Glutamatergic neuron (in vitro differentiated cells): ENCODE measurements at regions not wholly inside any gene's neighbourhood (a gene's known extent, or its start where the extent isn't known, plus 50 kb on each side); places are given as distances from the start of the nearest gene placed in this dataset.

Experiments
- DNase-seq: peaks from one replicate; pipeline ENCODE4 v3.0.0; 2022
- H3K27ac Mint-ChIP-seq: one replicate; pipeline ENCODE4 v1.8.0; 2020; ENCODE audit warnings: mild to moderate bottlenecking, mixed read lengths, inconsistent platforms; ENCODE audit not compliant: unreplicated experiment
- H3K27me3 Mint-ChIP-seq: one replicate; pipeline ENCODE4 v1.8.0; 2020; ENCODE audit warnings: mild to moderate bottlenecking, moderate library complexity, mixed read lengths, inconsistent platforms; ENCODE audit not compliant: unreplicated experiment
- H3K36me3 Mint-ChIP-seq: one replicate; pipeline ENCODE4 v1.8.0; 2020; ENCODE audit warnings: mild to moderate bottlenecking, mixed read lengths, inconsistent platforms; ENCODE audit not compliant: unreplicated experiment
- H3K4me1 Mint-ChIP-seq: one replicate; pipeline ENCODE4 v1.8.0; 2020; ENCODE audit warnings: mild to moderate bottlenecking, low read depth, mixed read lengths, inconsistent platforms; ENCODE audit not compliant: unreplicated experiment
- H3K4me3 Mint-ChIP-seq: one replicate; pipeline ENCODE4 v1.8.0; 2020; ENCODE audit warnings: mild to moderate bottlenecking, mixed read lengths, inconsistent platforms; ENCODE audit not compliant: unreplicated experiment
- H3K9me3 Mint-ChIP-seq: one replicate; pipeline ENCODE4 v1.8.0; 2020; ENCODE audit warnings: mild to moderate bottlenecking, moderate library complexity, mixed read lengths, inconsistent platforms; ENCODE audit not compliant: unreplicated experiment
- TF ChIP-seq, protein P1 (sequence below): fragments of 200-600 bp; sonication (generic); IDR thresholded peaks from one replicate; pipeline ENCODE4 v1.5.0; 2021; ENCODE audit not compliant: partially characterized antibody, unreplicated experiment

DNA sequence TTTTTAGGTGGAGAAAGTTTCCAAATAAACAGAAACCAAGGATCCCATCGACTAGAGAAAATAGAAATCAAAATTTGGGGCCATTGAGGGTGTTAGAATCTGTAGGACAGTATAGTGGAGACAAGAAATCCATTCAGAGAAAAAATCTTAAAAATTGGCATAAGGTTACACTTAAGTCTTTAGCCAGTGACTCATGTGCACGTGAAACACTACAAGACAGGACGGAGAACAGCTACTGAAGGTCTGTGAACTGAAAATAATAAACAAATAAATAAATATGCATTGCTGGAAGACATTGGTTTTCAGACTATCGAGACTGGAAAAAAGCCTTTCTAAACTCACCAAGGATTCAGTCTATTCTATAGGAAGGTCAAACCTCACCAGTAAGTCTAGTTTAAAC lies 1955.5 kb downstream of the MAT2B start:
- H3K36me3 Mint-ChIP-seq, result peaks cover 7% of the 10 kb centered on the region
- H3K9me3 Mint-ChIP-seq, result peaks cover 3% of the 10 kb centered on the region
- H3K27ac Mint-ChIP-seq, result no peak overlapping the region
- no peak for DNase-seq
- H3K4me3 Mint-ChIP-seq, result no peak overlapping the region
- no peaks in the 10 kb centered on the region for H3K4me1 Mint-ChIP-seq
- H3K27me3 Mint-ChIP-seq, result no peaks in the 10 kb centered on the region
- TF ChIP-seq, protein P1, sequence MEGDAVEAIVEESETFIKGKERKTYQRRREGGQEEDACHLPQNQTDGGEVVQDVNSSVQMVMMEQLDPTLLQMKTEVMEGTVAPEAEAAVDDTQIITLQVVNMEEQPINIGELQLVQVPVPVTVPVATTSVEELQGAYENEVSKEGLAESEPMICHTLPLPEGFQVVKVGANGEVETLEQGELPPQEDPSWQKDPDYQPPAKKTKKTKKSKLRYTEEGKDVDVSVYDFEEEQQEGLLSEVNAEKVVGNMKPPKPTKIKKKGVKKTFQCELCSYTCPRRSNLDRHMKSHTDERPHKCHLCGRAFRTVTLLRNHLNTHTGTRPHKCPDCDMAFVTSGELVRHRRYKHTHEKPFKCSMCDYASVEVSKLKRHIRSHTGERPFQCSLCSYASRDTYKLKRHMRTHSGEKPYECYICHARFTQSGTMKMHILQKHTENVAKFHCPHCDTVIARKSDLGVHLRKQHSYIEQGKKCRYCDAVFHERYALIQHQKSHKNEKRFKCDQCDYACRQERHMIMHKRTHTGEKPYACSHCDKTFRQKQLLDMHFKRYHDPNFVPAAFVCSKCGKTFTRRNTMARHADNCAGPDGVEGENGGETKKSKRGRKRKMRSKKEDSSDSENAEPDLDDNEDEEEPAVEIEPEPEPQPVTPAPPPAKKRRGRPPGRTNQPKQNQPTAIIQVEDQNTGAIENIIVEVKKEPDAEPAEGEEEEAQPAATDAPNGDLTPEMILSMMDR, result no peak

DNA sequence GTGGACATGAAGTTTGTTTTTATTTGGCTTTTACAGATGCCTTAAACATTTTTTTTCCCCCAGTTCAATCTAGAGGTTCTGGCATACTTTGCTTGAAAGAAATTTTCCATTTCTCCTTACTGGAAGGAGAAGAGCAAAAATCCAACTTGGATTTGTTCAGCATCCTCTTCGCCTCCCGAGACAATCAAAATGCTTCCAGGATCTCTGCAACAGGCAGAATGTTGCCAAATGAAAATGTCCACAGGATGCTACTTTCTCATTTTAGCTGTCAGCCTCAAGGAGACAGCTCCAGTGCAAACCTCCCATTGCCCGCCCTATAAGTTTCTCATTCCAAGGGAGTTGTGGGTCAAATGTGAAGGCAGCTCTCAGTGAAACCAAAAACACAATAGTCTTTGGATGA lies 1972.1 kb downstream of the MAT2B start:
- no peak overlapping the region for H3K4me3 Mint-ChIP-seq
- TF ChIP-seq, protein P1, result no peak
- H3K36me3 Mint-ChIP-seq, result no peaks in the 10 kb centered on the region
- peaks cover 2% of the 10 kb centered on the region for H3K4me1 Mint-ChIP-seq
- no peak for DNase-seq
- no peak overlapping the region for H3K27ac Mint-ChIP-seq
- no peaks in the 10 kb centered on the region for H3K27me3 Mint-ChIP-seq
- H3K9me3 Mint-ChIP-seq, result no peaks in the 10 kb centered on the region

DNA sequence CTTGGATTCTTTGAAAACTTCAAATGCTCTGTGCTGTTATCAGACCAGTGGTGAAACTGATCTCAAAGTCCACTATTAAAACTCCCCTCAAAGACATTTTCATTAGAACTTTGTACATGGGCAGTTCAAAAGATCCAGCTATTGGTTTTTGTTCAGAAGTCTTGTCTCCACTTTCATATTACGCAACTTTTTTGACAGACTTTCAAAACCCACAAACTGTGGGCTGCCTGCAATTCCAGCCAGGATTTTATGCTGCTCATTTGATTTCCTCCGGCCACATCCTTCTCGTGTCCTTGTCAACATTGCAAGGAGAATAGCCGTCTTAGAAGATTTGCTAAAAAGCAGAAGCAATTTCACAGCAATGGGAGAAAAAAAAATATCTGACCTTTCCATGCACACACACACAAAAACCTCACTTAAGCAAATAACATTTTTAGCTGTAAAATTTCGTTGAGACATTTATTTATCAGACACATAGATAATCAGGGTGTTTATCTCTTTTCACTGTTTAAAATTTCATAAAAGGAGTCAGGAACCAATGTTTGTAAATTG lies 1990.5 kb downstream of the MAT2B start:
- Mint-ChIP-seq H3K9me3 (no peaks in the 10 kb centered on the region), H3K4me1 (peaks cover 3% of the 10 kb centered on the region), H3K36me3 (no peaks in the 10 kb centered on the region), H3K27ac (no peak overlapping the region), H3K4me3 (no peak overlapping the region), H3K27me3 (no peaks in the 10 kb centered on the region)
- TF ChIP-seq, protein P1, result no peak
- no peak for DNase-seq

DNA sequence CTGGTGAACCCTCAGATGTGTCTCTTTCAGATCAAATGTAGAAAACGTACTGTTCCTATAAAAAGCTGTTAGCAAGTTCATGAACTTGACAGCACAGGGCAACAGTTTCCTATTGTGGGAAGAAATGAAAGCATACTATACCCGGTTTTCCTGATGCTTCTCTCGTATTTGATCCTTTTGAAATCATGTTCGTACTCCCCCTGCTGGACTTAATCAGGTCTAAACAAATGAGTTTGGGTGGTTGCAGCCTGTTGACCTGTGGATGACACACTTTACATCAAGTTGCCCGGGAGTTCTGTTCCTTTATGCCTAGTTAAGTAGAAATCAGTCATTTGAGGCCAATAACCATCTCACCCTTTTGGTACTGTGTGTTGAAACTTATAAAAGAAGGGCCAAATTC lies 1992.3 kb downstream of the MAT2B start:
- H3K4me3 Mint-ChIP-seq, result no peak overlapping the region
- TF ChIP-seq, protein P1, result peak; percentile 51
- H3K36me3 Mint-ChIP-seq, result no peaks in the 10 kb centered on the region
- no peak overlapping the region for H3K27ac Mint-ChIP-seq
- DNase-seq, result no peak
- H3K9me3 Mint-ChIP-seq, result no peaks in the 10 kb centered on the region
- H3K27me3 Mint-ChIP-seq, result no peaks in the 10 kb centered on the region
- H3K4me1 Mint-ChIP-seq, result peaks cover 3% of the 10 kb centered on the region

DNA sequence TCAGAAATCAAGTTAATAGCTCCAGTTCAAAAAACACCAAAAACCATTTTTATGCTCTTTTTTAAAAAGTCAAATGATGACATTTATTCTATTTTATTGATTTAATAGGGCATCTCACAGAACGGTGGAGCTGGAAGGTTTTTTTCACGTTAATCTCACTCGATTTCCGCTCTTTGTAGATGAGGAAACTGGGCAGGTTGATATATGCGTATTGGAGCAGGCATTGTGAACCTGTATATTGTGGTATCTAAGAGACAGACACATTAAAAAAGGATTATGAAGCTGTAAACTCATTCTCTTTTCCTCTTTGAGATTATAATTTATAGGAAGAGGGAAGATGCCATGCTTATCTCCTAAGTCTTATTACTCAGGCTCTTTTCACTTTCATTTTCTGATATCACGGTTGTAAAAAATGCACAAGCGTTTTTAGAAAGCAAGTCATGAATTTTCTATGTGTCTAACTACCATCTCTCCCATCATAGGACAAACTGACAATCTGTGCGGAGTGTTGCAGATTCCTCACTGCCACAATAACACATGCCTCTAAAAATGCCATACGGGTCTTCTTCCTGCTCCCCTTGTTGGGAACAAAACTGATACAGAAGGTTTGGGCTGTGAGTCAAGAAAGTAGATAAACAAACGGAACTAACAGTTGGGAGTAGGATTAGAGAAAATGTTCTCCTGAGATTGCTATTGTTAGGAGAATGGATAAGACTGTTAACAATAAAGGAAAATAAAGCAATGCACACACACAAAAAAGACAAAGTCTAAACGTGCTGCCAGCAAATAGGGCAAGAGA lies 1997.7 kb downstream of the MAT2B start:
- TF ChIP-seq, protein P1, result no peak
- no peak for DNase-seq
- peaks cover 4% of the 10 kb centered on the region for H3K4me1 Mint-ChIP-seq
- H3K27me3 Mint-ChIP-seq, result no peaks in the 10 kb centered on the region
- no peak overlapping the region for H3K27ac Mint-ChIP-seq
- no peak overlapping the region for H3K4me3 Mint-ChIP-seq
- H3K36me3 Mint-ChIP-seq, result peaks cover 1% of the 10 kb centered on the region
- H3K9me3 Mint-ChIP-seq, result no peaks in the 10 kb centered on the region
